GM23338 (cell line): ENCODE measurements at regions not wholly inside any gene's neighbourhood (a gene's known extent, or its start where the extent isn't known, plus 50 kb on each side); places are given as distances from the start of the nearest gene placed in this dataset.

Experiments used
- ATAC-seq: fragments of 200-7000 bp; cut with Tn5 transposase; 3 replicates; pipeline ENCODE4 v1.9.1; 2020
- DNase-seq: peaks from one replicate; pipeline ENCODE4 v3.0.0-alpha.2; 2015; ENCODE audit warnings: low spot score
- H2AFZ ChIP-seq: fragments of 200-600 bp; sonication (generic); 2 replicates; pipeline ENCODE4 v1.8.0; 2016; ENCODE audit warnings: antibody characterized with exemption, mild to moderate bottlenecking, moderate library complexity
- H3F3A ChIP-seq: fragments of 200-600 bp; sonication (generic); replicated peaks from 2 replicates; pipeline ENCODE4 v1.8.0; 2017; ENCODE audit warnings: antibody characterized with exemption, mixed run types, low read depth
- H3K27ac ChIP-seq: fragments of 200-600 bp; sonication (generic); 2 replicates; pipeline ENCODE4 v1.6.1; 2016; ENCODE audit warnings: low read depth
- H3K27me3 ChIP-seq: fragments of 200-600 bp; sonication (generic); 2 replicates; pipeline ENCODE4 v1.8.0; 2016; ENCODE audit warnings: mild to moderate bottlenecking, mixed run types, moderate library complexity; ENCODE audit not compliant: insufficient read depth
- H3K36me3 ChIP-seq: fragments of 200-600 bp; sonication (generic); 2 replicates; pipeline ENCODE4 v1.8.0; 2016; ENCODE audit warnings: mild to moderate bottlenecking; ENCODE audit not compliant: insufficient read depth
- H3K4me1 ChIP-seq: fragments of 200-600 bp; sonication (generic); 2 replicates; pipeline ENCODE4 v1.8.0; 2016; ENCODE audit warnings: mild to moderate bottlenecking, moderate library complexity; ENCODE audit not compliant: insufficient read depth
- H3K4me2 ChIP-seq: fragments of 200-600 bp; sonication (generic); 2 replicates; pipeline ENCODE4 v1.7.1; 2017; ENCODE audit warnings: mixed run types
- H3K4me3 ChIP-seq: fragments of 200-600 bp; sonication (generic); 2 replicates; pipeline ENCODE4 v1.6.1; 2016; ENCODE audit warnings: mixed run types
- H3K79me2 ChIP-seq: fragments of 200-600 bp; sonication (generic); replicated peaks from 2 replicates; pipeline ENCODE4 v1.8.0; 2017; ENCODE audit warnings: mild to moderate bottlenecking; ENCODE audit not compliant: insufficient read depth
- H3K9me2 ChIP-seq: fragments of 200-600 bp; sonication (generic); 2 replicates; pipeline ENCODE4 v1.8.0; 2017; ENCODE audit not compliant: insufficient read depth
- H4K20me1 ChIP-seq: fragments of 200-600 bp; sonication (generic); replicated peaks from 2 replicates; pipeline ENCODE4 v1.8.0; 2017; ENCODE audit warnings: mild to moderate bottlenecking; ENCODE audit not compliant: insufficient read depth
- H3K27ac Mint-ChIP-seq: 2 replicates; pipeline ENCODE4 v1.8.0; 2020; ENCODE audit warnings: inconsistent platforms, mild to moderate bottlenecking, moderate library complexity, mixed read lengths
- H3K27me3 Mint-ChIP-seq: 3 replicates; pipeline ENCODE4 v1.8.0; 2022; ENCODE audit warnings: low read depth, mild to moderate bottlenecking, moderate library complexity, mixed read lengths, inconsistent platforms; ENCODE audit not compliant: insufficient read depth, poor library complexity
- H3K36me3 Mint-ChIP-seq: 3 replicates; pipeline ENCODE4 v1.8.0; 2021; ENCODE audit warnings: low read depth, mild to moderate bottlenecking, inconsistent platforms, moderate library complexity, mixed read lengths
- H3K4me1 Mint-ChIP-seq: 3 replicates; pipeline ENCODE4 v1.8.0; 2020; ENCODE audit warnings: mild to moderate bottlenecking, inconsistent platforms, mixed read lengths
- H3K4me3 Mint-ChIP-seq: 3 replicates; pipeline ENCODE4 v1.8.0; 2021; ENCODE audit warnings: moderate library complexity, mild to moderate bottlenecking, inconsistent platforms, mixed read lengths
- H3K9me3 Mint-ChIP-seq: 3 replicates; pipeline ENCODE4 v1.8.0; 2020; ENCODE audit warnings: moderate library complexity, mild to moderate bottlenecking, inconsistent platforms, mixed read lengths
- EZH2 ChIP-seq: fragments of 200-600 bp; sonication (generic); IDR thresholded peaks from one replicate; pipeline ENCODE4 v1.8.0; 2017; ENCODE audit warnings: antibody characterized with exemption, mild to moderate bottlenecking, low read depth; ENCODE audit not compliant: unreplicated experiment
- EZH2phosphoT487 ChIP-seq: fragments of 200-600 bp; sonication (generic); IDR thresholded peaks from one replicate; pipeline ENCODE4 v1.8.1; 2018; ENCODE audit warnings: antibody characterized with exemption; ENCODE audit not compliant: unreplicated experiment
- REST ChIP-seq: IDR thresholded peaks from one replicate; pipeline ENCODE4 v1.6.1; 2018; ENCODE audit warnings: antibody characterized with exemption; ENCODE audit not compliant: unreplicated experiment
- ZNF114 ChIP-seq: fragments of 250-450 bp; sonication (Bioruptor Pico); IDR thresholded peaks from 2 replicates; pipeline ENCODE4 v1.5.0; 2020; ENCODE audit warnings: mild to moderate bottlenecking, moderate library complexity
- ZNF331 ChIP-seq: fragments of 250-450 bp; sonication (Bioruptor Pico); IDR thresholded peaks from 2 replicates; pipeline ENCODE4 v1.5.0; 2020; ENCODE audit warnings: low read depth, mild to moderate bottlenecking, moderate library complexity
- TF ChIP-seq, protein P1 (sequence below): fragments of 250-450 bp; sonication (Bioruptor Pico); IDR thresholded peaks from 2 replicates; pipeline ENCODE4 v1.5.0; 2020; ENCODE audit warnings: mild to moderate bottlenecking, moderate library complexity
- TF ChIP-seq, protein P2 (sequence below): IDR thresholded peaks from 2 replicates; pipeline ENCODE4 v1.6.1; 2016; ENCODE audit warnings: antibody characterized with exemption

GRCh38 chr16:63230421-63231040, 1194.3 kb upstream of the CDH8 start (continued):
- TF ChIP-seq REST (no peak), ZNF331 (CRISPR knock-in tag) (no peak), EZH2phosphoT487 (no peak)
- TF ChIP-seq, protein P1, sequence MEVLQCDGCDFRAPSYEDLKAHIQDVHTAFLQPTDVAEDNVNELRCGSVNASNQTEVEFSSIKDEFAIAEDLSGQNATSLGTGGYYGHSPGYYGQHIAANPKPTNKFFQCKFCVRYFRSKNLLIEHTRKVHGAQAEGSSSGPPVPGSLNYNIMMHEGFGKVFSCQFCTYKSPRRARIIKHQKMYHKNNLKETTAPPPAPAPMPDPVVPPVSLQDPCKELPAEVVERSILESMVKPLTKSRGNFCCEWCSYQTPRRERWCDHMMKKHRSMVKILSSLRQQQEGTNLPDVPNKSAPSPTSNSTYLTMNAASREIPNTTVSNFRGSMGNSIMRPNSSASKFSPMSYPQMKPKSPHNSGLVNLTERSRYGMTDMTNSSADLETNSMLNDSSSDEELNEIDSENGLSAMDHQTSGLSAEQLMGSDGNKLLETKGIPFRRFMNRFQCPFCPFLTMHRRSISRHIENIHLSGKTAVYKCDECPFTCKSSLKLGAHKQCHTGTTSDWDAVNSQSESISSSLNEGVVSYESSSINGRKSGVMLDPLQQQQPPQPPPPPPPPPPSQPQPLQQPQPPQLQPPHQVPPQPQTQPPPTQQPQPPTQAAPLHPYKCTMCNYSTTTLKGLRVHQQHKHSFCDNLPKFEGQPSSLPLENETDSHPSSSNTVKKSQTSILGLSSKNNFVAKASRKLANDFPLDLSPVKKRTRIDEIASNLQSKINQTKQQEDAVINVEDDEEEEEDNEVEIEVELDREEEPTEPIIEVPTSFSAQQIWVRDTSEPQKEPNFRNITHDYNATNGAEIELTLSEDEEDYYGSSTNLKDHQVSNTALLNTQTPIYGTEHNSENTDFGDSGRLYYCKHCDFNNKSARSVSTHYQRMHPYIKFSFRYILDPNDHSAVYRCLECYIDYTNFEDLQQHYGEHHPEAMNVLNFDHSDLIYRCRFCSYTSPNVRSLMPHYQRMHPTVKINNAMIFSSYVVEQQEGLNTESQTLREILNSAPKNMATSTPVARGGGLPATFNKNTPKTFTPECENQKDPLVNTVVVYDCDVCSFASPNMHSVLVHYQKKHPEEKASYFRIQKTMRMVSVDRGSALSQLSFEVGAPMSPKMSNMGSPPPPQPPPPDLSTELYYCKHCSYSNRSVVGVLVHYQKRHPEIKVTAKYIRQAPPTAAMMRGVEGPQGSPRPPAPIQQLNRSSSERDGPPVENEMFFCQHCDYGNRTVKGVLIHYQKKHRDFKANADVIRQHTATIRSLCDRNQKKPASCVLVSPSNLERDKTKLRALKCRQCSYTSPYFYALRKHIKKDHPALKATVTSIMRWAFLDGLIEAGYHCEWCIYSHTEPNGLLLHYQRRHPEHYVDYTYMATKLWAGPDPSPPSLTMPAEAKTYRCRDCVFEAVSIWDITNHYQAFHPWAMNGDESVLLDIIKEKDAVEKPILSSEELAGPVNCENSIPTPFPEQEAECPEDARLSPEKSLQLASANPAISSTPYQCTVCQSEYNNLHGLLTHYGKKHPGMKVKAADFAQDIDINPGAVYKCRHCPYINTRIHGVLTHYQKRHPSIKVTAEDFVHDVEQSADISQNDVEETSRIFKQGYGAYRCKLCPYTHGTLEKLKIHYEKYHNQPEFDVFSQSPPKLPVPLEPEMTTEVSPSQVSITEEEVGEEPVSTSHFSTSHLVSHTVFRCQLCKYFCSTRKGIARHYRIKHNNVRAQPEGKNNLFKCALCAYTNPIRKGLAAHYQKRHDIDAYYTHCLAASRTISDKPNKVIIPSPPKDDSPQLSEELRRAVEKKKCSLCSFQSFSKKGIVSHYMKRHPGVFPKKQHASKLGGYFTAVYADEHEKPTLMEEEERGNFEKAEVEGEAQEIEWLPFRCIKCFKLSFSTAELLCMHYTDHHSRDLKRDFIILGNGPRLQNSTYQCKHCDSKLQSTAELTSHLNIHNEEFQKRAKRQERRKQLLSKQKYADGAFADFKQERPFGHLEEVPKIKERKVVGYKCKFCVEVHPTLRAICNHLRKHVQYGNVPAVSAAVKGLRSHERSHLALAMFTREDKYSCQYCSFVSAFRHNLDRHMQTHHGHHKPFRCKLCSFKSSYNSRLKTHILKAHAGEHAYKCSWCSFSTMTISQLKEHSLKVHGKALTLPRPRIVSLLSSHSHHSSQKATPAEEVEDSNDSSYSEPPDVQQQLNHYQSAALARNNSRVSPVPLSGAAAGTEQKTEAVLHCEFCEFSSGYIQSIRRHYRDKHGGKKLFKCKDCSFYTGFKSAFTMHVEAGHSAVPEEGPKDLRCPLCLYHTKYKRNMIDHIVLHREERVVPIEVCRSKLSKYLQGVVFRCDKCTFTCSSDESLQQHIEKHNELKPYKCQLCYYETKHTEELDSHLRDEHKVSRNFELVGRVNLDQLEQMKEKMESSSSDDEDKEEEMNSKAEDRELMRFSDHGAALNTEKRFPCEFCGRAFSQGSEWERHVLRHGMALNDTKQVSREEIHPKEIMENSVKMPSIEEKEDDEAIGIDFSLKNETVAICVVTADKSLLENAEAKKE (CRISPR knock-in tag) = no peak

GRCh38 chr16:63228259-63228658, 1192.0 kb upstream of the CDH8 start:
- H3K36me3 Mint-ChIP-seq = no peaks in the 10 kb centered on the region
- ATAC-seq = no peak
- H3K4me1 Mint-ChIP-seq = no peaks in the 10 kb centered on the region; the same call in 2 of the 3 replicates
- H3K27me3 Mint-ChIP-seq = no peaks in the 10 kb centered on the region
- H3K4me1 ChIP-seq = no peaks in the 10 kb centered on the region
- no peak for DNase-seq
- H2AFZ ChIP-seq = no peak overlapping the region
- peaks cover 3% of the 10 kb centered on the region; the same call in 1 of the 3 replicates for H3K9me3 Mint-ChIP-seq
- H3K27ac Mint-ChIP-seq = no peak overlapping the region
- no peaks in the 10 kb centered on the region for H3K36me3 ChIP-seq
- no peak overlapping the region for H3K27ac ChIP-seq
- H3K4me2 ChIP-seq = no peak overlapping the region
- no peaks in the 10 kb centered on the region for H3K79me2 ChIP-seq
- H3K9me2 ChIP-seq = no peaks in the 10 kb centered on the region
- H3K4me3 Mint-ChIP-seq = no peak overlapping the region
- no peaks in the 10 kb centered on the region for H4K20me1 ChIP-seq
- H3F3A ChIP-seq = no peaks in the 10 kb centered on the region
- no peaks in the 10 kb centered on the region for H3K27me3 ChIP-seq
- H3K4me3 ChIP-seq = no peak overlapping the region
- TF ChIP-seq ZNF114 (CRISPR knock-in tag) (no peak), EZH2 (no peak)
- TF ChIP-seq, protein P2, sequence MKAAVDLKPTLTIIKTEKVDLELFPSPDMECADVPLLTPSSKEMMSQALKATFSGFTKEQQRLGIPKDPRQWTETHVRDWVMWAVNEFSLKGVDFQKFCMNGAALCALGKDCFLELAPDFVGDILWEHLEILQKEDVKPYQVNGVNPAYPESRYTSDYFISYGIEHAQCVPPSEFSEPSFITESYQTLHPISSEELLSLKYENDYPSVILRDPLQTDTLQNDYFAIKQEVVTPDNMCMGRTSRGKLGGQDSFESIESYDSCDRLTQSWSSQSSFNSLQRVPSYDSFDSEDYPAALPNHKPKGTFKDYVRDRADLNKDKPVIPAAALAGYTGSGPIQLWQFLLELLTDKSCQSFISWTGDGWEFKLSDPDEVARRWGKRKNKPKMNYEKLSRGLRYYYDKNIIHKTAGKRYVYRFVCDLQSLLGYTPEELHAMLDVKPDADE = no peak
